ENCODE measurements at regions not wholly inside any gene's neighbourhood (a gene's known extent, or its start where the extent isn't known, plus 50 kb on each side); places are given as distances from the start of the nearest gene placed in this dataset.

DNA sequence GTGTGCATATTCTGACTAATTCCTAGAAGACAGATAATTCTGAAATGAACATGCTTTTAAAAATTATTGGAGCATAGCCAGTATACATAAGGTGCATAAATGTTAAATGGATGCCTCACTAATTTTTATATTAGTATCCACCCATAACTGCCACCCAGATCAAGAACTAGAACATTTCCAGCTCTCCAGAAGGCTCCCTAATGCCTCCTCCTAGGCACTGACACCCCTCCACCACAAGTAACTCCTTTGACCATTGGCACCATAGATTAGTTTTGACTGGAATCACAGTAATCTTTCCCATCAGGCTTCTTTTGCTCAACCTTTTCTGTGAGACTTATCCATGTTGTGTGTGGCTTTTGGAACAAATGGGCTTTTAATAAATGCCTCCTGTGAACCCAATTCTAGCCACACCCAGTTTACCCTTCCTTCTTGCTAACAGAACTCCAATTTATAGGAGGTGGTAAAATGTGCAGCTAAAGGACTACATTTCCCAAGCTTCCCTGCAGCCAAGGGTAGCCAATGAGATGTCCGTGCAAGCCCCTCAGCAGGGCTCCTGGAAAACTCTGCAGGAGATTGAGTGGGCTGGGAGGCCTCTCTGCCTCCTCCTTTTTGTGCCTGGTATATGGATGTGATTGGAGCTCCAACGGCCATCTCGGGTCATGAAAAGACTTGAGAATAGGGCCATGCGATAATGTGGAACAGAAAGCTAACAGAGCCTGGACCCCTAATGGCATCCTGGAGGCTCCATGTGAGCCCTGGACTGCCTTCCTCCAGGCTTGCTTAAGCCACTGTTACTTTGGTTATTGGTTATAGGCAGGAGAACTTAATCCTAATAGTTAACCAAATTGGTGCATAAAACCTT is 322.6 kb upstream of the TLE3 start:
- FAIRE-seq (no peak), DNase-seq (ENCODE audit: low read depth, low spot score) (no peak), ATAC-seq (no peak)
- Histone ChIP-seq H3K36me3 (ENCODE audit: control insufficient read depth in 2 of 2, insufficient read depth in 2 of 2, low read length in 1 of 2) (no peaks in the 10 kb centered on the region), H3K27me3 (replicated peaks in 1 of 2; ENCODE audit: control insufficient read depth in 2 of 2, insufficient read depth in 2 of 2, low read length in 1 of 2) (peaks cover 4 to 5% of the 10 kb centered on the region in 2 experiments; a peak in 3 of 4 replicates), H4K20me1 (ENCODE audit: control insufficient read depth, insufficient read depth) (no peaks in the 10 kb centered on the region), H3K27ac (ENCODE audit: control insufficient read depth, insufficient read depth) (no peak overlapping the region), H3K79me2 (ENCODE audit: control insufficient read depth, insufficient read depth, low read length) (no peaks in the 10 kb centered on the region), H3K4me1 (ENCODE audit: control insufficient read depth, insufficient read depth, low read length) (no peaks in the 10 kb centered on the region; the same call in 1 of the 2 replicates), H2AFZ (ENCODE audit: control insufficient read depth, low read depth, low read length) (no peak overlapping the region), H3K4me3 (no peak overlapping the region), H3K4me2 (ENCODE audit: control insufficient read depth, insufficient read depth) (no peak overlapping the region), H3K9me3 (replicated peaks; ENCODE audit: control insufficient read depth, insufficient read depth, low read length) (no peaks in the 10 kb centered on the region; the same call in 2 of the 3 replicates), H3K9ac (ENCODE audit: control insufficient read depth, insufficient read depth, low read length) (no peak overlapping the region)
- BruUV-seq (replicated peaks) = no TSS peak
- CTCF ChIA-PET = interaction anchor here (0.6 kb wide), 1 partner anchor 1012 kb away, joined by 3 read pairs; no protein-coding TSS in a partner anchor
- SMC1A ChIA-PET (ENCODE audit: uncharacterized antibody, unreplicated experiment) = no interaction called here
- POLR2A ChIA-PET = no interaction called here
- no peak for TF ChIP-seq NFXL1 (IDR thresholded peaks at IDR 0.05; ENCODE audit: borderline replicate concordance)
- intact Hi-C loops (cut with micrococcal nuclease; ENCODE audit: unreplicated experiment) (no loop called here), in situ Hi-C loops (cut with MboI) (no loop called here)
- RAD21 ChIA-PET (ENCODE audit: unreplicated experiment) = interaction anchor here (0.6 kb wide), 1 partner anchor 619 kb away, joined by 3 read pairs; no protein-coding TSS in a partner anchor
- 48% methylated on average over 4 of the region's 4 CpGs for WGBS (ENCODE audit: insufficient coverage, insufficient replicate concordance, low lambda C conversion rate, missing lambda C conversion rate)

DNA sequence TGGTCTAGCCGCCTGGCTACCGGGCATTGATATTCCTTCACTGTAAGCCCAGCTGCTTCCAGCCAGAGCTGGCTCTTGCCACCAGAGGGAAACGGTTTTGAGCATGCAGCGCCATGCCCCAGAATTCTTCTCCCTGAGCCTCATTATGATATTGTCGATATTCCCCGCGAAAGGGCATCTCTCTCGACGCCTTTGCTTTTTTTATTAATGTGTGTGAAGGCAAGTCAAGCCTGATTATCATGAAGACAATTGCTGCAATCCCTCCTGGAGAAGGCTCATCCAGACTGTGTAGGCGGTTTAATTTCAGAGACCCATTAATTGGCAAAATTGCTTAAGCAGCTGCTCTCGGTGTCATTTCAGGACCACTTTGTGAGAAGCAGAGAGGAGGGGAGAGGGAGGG is 321.2 kb upstream of the TLE3 start:
- SMC1A ChIA-PET (ENCODE audit: uncharacterized antibody, unreplicated experiment) = no interaction called here
- no peaks in the 10 kb centered on the region for H4K20me1 ChIP-seq (ENCODE audit: control insufficient read depth, insufficient read depth)
- RAD21 ChIA-PET (ENCODE audit: unreplicated experiment) = no interaction called here
- H3K9me3 ChIP-seq (replicated peaks; ENCODE audit: control insufficient read depth, insufficient read depth, low read length) = no peaks in the 10 kb centered on the region
- CTCF ChIA-PET = no interaction called here
- FAIRE-seq (no peak), DNase-seq (ENCODE audit: low read depth, low spot score) (no peak), ATAC-seq (no peak)
- H2AFZ ChIP-seq (ENCODE audit: control insufficient read depth, low read depth, low read length) = no peak overlapping the region
- no peak overlapping the region for H3K4me3 ChIP-seq
- intact Hi-C loops (cut with micrococcal nuclease; ENCODE audit: unreplicated experiment) (no loop called here), in situ Hi-C loops (cut with MboI) (no loop called here)
- H3K27ac ChIP-seq (ENCODE audit: control insufficient read depth, insufficient read depth) = no peak overlapping the region
- TF ChIP-seq FOXK2 (IDR thresholded peaks at IDR 0.05) = no peak
- no peak for TF ChIP-seq NR2C2 (IDR thresholded peaks at IDR 0.05; ENCODE audit: borderline replicate concordance, control insufficient read depth, insufficient read length, low read depth)
- no peak for TF ChIP-seq EP300 (IDR thresholded peaks at IDR 0.05; ENCODE audit: borderline replicate concordance in 1 of 2, control insufficient read depth in 1 of 2, low read depth in 2 of 2, low read length in 2 of 2)
- no peak for TF ChIP-seq ATF2 (IDR thresholded peaks at IDR 0.05; ENCODE audit: low read length)
- TF ChIP-seq HSF1 (IDR thresholded peaks at IDR 0.05; ENCODE audit: low read depth, low read length) = no peak
- no peak for TF ChIP-seq SMC3 (IDR thresholded peaks at IDR 0.05; ENCODE audit: borderline replicate concordance, low read length)
- no peak for TF ChIP-seq SP1 (IDR thresholded peaks at IDR 0.05; ENCODE audit: low read depth, low read length)
- no peak for TF ChIP-seq TBL1XR1 (IDR thresholded peaks at IDR 0.05; ENCODE audit: low read depth, low read length)
- TF ChIP-seq FOS (IDR thresholded peaks at IDR 0.05; ENCODE audit: borderline replicate concordance, extremely low read depth, insufficient read length) = no peak
- TF ChIP-seq MYB (IDR thresholded peaks at IDR 0.05; ENCODE audit: borderline replicate concordance, low read depth, low read length) = no peak
- no peak for TF ChIP-seq NFIC (IDR thresholded peaks at IDR 0.05; ENCODE audit: low read depth, low read length)
- TF ChIP-seq SREBF1 (IDR thresholded peaks at IDR 0.05; ENCODE audit: low read length) = no peak
- H3K4me2 ChIP-seq (ENCODE audit: control insufficient read depth, insufficient read depth) = no peak overlapping the region
- H3K27me3 ChIP-seq (replicated peaks in 1 of 2; ENCODE audit: control insufficient read depth in 2 of 2, insufficient read depth in 2 of 2, low read length in 1 of 2) = peaks cover 4 to 5% of the 10 kb centered on the region in 2 experiments; a peak in 3 of 4 replicates
- 69% methylated on average over 11 of the region's 11 CpGs for WGBS (ENCODE audit: insufficient coverage, insufficient replicate concordance, low lambda C conversion rate, missing lambda C conversion rate)
- H3K4me1 ChIP-seq (ENCODE audit: control insufficient read depth, insufficient read depth, low read length) = no peaks in the 10 kb centered on the region
- H3K36me3 ChIP-seq (ENCODE audit: control insufficient read depth in 2 of 2, insufficient read depth in 2 of 2, low read length in 1 of 2) = no peaks in the 10 kb centered on the region
- H3K9ac ChIP-seq (ENCODE audit: control insufficient read depth, insufficient read depth, low read length) = no peak overlapping the region
- POLR2A ChIA-PET = no interaction called here
- no TSS peak for BruUV-seq (replicated peaks)
- no peaks in the 10 kb centered on the region for H3K79me2 ChIP-seq (ENCODE audit: control insufficient read depth, insufficient read depth, low read length)
